GM19351 (cell line): ENCODE measurements at regions not wholly inside any gene's neighbourhood (a gene's known extent, or its start where the extent isn't known, plus 50 kb on each side); places are given as distances from the start of the nearest gene placed in this dataset.
"Not testable (repeated sequence)": the region's sequence is repeated elsewhere in the genome, so short reads cannot be mapped to it uniquely, and the experiment has no call there.

ENCODE experiments used
- ATAC-seq: cut with Tn5 transposase; IDR thresholded peaks from one replicate; pipeline ENCODE4 v1.9.1; 2021; ENCODE audit warnings: mild to moderate bottlenecking, moderate library complexity; ENCODE audit not compliant: unreplicated experiment

- no peak for ATAC-seq
Measured at GRCh38 chr20:24831232-24831631, 117.8 kb upstream of the CST7 start.

GRCh38 chr20:24832518-24832917, 116.6 kb upstream of the CST7 start:
- no peak for ATAC-seq

- no peak for ATAC-seq
Measured at GRCh38 chr20:24833592-24833991, 115.5 kb upstream of the CST7 start.

GRCh38 chr20:24834310-24834709, 114.8 kb upstream of the CST7 start:
- ATAC-seq: no peak

GRCh38 chr20:24835195-24835594, 113.9 kb upstream of the CST7 start:
- no peak for ATAC-seq

DNA sequence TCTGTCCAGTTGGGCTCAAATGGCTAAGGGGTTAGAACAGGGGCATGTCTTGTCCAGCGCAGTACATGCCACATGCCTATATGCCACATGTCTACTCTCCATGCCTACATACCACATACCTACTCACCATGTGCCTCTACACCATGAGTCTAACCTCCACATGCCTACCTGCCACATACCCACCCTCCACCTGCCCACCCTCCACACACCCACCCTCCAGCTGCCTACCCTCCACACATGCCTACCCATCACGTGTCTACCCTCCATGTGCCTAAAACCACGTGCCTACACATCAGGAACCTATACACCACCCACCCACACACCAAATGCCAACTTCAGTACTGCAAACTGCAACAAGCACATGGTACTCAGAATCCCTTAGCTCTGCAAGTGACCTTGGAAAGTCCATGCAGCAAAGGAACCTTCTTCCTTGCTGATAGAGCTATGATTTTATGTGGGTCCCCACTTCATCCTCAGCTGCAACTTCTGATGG, 113.0 kb upstream of the CST7 start:
- ATAC-seq: no peak

GRCh38 chr20:24836661-24837299, 112.3 kb upstream of the CST7 start:
- no peak for ATAC-seq

- ATAC-seq: no peak
Measured at GRCh38 chr20:24837781-24838450, 111.2 kb upstream of the CST7 start.

- peak; percentile 27 for ATAC-seq
Measured at GRCh38 chr20:24838546-24839535, 110.2 kb upstream of the CST7 start.

DNA sequence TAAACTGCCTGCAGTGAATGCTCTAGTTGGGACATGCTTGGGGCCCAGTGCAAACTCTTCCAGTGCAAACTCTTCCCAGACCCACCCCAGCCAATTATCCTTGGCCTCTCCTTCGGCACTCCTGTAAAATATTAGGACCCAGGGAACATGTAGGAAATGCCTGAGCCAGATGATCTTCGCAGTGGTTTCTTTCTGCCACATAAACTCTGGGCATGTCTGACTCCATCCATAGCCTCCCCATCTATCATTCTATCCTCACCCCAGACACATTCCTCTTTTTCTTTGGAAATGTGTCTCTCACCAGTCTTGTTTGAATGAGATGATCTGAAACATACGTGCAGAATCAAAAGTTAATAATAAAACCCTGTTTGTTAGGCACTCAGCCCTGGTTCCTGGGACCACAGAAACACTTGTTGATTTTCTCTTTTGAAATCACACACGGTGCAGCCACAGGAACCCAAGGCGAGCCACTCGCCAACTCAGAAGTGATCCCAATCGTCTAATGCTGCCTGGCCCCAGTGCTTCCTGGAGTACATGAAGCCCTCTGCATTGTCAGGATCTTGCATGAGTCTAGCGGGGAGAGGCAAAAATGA, 108.9 kb upstream of the CST7 start:
- no peak for ATAC-seq

DNA sequence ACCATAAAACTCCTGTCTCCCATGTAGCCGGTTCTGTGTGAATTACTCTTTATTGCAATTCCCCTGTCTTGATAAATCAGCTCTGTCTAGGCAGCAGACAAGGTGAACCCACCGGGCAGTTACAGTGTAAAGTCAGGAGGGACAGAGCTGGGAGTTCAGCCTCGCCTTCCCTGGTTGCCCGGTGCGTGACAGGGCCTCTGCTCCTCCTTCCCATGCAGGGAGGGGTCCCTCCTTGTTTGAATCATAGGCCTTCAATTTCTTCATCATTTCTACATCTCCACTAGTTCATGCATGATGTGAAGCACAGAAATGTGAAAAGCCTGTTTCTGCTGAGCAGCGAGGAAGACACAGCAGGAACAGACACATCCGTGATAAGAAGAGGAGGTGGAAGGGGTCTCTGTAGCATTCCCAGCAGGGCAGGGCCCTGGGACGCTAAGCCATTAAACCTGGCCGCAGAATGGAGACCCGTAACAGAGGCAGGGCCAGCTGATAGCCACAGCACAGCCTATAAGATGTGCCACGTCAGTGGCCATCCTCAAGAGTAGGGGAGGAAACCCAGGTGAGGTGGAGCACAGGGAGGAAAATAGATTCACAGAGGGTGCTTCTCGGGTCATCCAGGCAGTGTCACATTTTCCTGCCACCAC, 106.7 kb upstream of the CST7 start:
- ATAC-seq: no peak

DNA sequence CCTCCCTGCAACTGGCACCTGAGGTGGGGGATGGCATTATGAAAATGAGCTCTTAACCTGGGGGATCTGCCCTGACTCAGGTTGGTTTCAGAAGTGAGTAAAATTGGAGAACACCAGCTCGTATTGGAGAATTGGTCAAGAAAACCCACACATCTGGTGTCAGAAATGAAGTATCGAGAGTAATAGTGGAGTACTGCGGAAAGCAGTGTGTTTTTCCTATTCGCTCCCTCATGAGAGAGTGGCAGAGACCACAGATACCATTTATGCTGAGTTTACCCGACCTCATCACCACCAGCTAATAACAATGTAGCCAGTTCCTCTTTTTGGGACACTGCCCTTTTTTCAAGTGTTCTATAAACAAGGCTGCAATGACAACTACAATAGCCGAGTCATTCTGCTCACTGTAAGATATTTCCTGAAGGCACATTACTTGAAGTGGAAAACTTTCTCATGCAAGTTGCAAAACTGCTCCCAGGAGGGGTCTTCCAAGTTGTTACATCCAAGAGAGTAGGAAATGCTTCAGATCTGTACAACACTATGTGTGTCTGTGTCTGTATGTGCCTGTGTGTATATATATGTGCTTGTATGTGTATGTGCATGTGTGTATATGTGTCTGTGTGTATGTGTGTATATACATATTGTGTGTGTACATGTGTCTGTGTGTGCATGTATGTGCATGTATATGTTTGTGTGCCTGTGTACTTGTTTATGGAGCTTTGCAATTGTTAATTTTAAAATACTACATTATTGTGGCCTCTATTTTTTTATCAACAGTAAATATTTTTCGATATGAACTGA, 106.0 kb upstream of the CST7 start:
- ATAC-seq: peak; percentile 90

DNA sequence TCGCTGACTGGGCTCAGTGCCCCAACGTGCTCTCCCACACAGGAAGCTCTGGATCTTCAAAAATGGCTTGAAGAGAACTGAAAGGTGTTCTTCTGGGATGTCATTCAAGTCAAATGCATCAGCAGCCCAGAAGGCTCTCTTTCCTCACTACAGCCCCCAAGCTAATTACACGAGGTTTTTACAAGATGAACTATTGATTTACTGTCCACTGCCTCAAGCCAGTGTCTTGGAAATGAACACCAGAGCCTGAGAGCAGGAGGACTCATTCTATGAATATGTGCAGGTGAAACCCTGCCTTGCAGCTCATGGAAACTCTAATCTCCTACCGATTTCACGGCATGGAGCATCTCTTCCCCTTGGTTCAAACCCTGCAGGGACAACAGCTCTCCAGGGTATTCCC, 98.9 kb upstream of the CST7 start:
- ATAC-seq: no peak

DNA sequence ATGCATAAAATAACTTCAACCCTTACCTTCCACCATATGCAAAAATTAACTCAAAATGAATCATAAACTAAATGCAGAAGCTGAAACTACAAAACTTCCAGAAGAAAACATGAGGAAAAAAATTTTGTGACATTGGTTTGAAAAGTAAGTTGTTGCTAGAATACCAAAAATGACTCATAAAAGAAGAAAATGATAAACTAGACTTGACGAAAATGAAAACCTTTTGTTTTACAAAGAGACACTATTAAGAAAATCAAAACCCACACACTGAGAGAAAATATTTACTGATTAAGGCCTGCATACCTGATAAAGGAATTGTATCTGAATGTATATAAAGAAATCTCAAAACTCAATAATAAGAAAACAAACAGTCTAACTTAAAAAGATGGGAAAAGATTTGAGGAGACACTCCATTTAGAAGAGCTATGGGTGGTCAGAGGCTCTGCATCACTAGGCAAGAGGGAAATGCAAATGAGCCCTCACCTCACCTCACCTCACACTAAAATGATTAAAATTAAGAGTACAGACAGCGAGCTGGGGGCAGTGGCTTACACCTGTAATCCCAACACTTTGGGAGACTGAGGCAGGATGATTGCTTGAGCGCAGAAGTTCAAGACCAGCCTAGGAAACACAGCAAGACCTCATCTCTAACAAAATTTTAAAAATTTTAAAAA, 97.6 kb upstream of the CST7 start:
- no peak for ATAC-seq

- ATAC-seq: no peak
Measured at GRCh38 chr20:24853916-24854315, 95.2 kb upstream of the CST7 start.

GRCh38 chr20:24855848-24856247, 93.2 kb upstream of the CST7 start:
- ATAC-seq: no peak

GRCh38 chr20:24858500-24858899, 90.6 kb upstream of the CST7 start:
- not testable (repeated sequence) for ATAC-seq

DNA sequence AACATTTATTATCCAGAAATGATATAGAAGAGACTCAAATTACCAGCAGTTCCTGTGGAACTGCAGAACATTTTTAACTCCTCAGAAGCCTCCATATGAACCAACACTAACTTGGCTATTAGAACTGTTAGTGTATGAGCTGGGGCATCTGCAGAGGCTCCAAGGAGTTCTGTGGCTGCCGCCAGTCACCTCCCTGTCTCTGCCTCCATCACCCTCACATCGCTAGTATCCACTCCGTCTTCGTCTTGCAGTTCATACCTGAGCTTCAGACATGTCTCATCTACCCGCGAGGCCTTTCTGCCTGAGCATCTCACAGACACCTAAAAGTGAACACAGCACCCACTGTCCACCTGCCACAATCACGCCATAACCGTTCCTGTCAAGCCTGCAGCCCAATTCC, 89.5 kb upstream of the CST7 start:
- ATAC-seq: no peak

GRCh38 chr20:24862186-24862585, 86.9 kb upstream of the CST7 start:
- no peak for ATAC-seq
